K562 (cell line): ENCODE measurements at regions not wholly inside any gene's neighbourhood (a gene's known extent, or its start where the extent isn't known, plus 50 kb on each side); places are given as distances from the start of the nearest gene placed in this dataset.

Experiments
- ATAC-seq: fragments of 200-7000 bp; cut with Tn5 transposase; 3 replicates; pipeline ENCODE4 v1.9.1; 2020; ENCODE audit warnings: moderate library complexity
- BruUV-seq: library from RNA; stranded (reverse); fragments of 400-500 nt; replicated peaks from 2 replicates; lab custom pipeline; 2021; lab: Mats Ljungman, UMichigan
- CTCF ChIA-PET: fragments of 300-600 bp; formaldehyde crosslinking; extraction: SDS; loops from one replicate; lab custom pipeline; 2021; ENCODE audit warnings: low intra/inter-chr PET ratio; lab: Yijun Ruan, JAX
- POLR2A ChIA-PET: fragments of 300-600, 350-650 bp; sonication (Branson Sonifier 250); formaldehyde crosslinking; extraction: SDS; loops from one replicate; lab custom pipeline; 2021; ENCODE audit warnings: antibody characterized with exemption, inconsistent platforms; lab: Yijun Ruan, JAX
- DNase-seq, 4 experiments: peaks; one replicate each; pipeline versions ENCODE4 v3.0.0 to v3.0.0-alpha.2; 2011 to 2018; ENCODE audit warnings: low spot score in 3 of 4, mixed read lengths in 3 of 4; ENCODE audit errors: extremely low read depth in 1 of 4
- FAIRE-seq: peaks from 2 replicates; lab custom pipeline; 2011; peaks lifted over from hg19 to GRCh38; lab: Jason Lieb, UNC
- H2AFZ ChIP-seq: 2 replicates; pipeline ENCODE4 v1.6.0; 2011; ENCODE audit warnings: low read depth, low read length, control low read depth, inconsistent platforms
- H3K27ac ChIP-seq: fragments of 200-600 bp; 3 replicates; pipeline ENCODE4 v1.8.0; 2011; ENCODE audit warnings: low read depth, mild to moderate bottlenecking, control low read depth, inconsistent platforms, low read length, moderate library complexity, mixed read lengths; ENCODE audit errors: extremely low read depth
- H3K27me3 ChIP-seq, 2 experiments: fragments of 300-600 bp in 1 of 2; 2 replicates in 1 of 2; 3 replicates in 1 of 2; pipeline versions ENCODE4 v1.6.0 to v1.8.0; 2011; ENCODE audit warnings: inconsistent platforms in 2 of 2, low read length in 2 of 2, mild to moderate bottlenecking in 1 of 2, mixed read lengths in 1 of 2, moderate library complexity in 1 of 2; ENCODE audit not compliant: control insufficient read depth in 2 of 2, insufficient read depth in 2 of 2
- H3K36me3 ChIP-seq: fragments of 300-600 bp; 3 replicates; pipeline ENCODE4 v1.8.0; 2011; ENCODE audit warnings: mild to moderate bottlenecking, low read length, inconsistent platforms; ENCODE audit not compliant: control insufficient read depth, insufficient read depth
- H3K4me1 ChIP-seq, 2 experiments: fragments of 200-600 bp in 1 of 2; replicated peaks in 1 of 2; 2 replicates in 1 of 2; 3 replicates in 1 of 2; pipeline versions ENCODE4 v1.5.1 to v1.8.0; 2011; ENCODE audit warnings: inconsistent platforms in 2 of 2, low read length in 2 of 2, mild to moderate bottlenecking in 1 of 2, mixed read lengths in 1 of 2, moderate library complexity in 1 of 2; ENCODE audit not compliant: control insufficient read depth in 2 of 2, insufficient read depth in 2 of 2
- H3K4me2 ChIP-seq: 2 replicates; pipeline ENCODE4 v1.6.1; 2011; ENCODE audit warnings: low read length, control low read depth, inconsistent platforms, mixed read lengths; ENCODE audit not compliant: insufficient read depth
- H3K4me3 ChIP-seq: fragments of 200-600 bp; sonication (generic), shearing (Covaris generic); 2 replicates; pipeline ENCODE4 v1.5.1; 2016; ENCODE audit warnings: control low read depth, inconsistent platforms
- H3K79me2 ChIP-seq: fragments of 200-600 bp; 3 replicates; pipeline ENCODE4 v1.8.0; 2011; ENCODE audit warnings: low read length, inconsistent platforms; ENCODE audit not compliant: control insufficient read depth, insufficient read depth
- H3K9ac ChIP-seq, 2 experiments: 2 replicates each; pipeline versions ENCODE4 v1.6.0 to v1.6.1; 2011; ENCODE audit warnings: low read depth in 2 of 2, low read length in 2 of 2, control low read depth in 1 of 2, inconsistent platforms in 1 of 2, mild to moderate bottlenecking in 1 of 2, mixed read lengths in 1 of 2; ENCODE audit not compliant: insufficient read depth in 1 of 2
- H3K9me1 ChIP-seq: one replicate; pipeline ENCODE4 v1.6.0; 2011; ENCODE audit warnings: inconsistent platforms, mild to moderate bottlenecking, low read length, moderate library complexity; ENCODE audit not compliant: control insufficient read depth, insufficient read depth
- H3K9me3 ChIP-seq: replicated peaks from 2 replicates; pipeline ENCODE4 v1.5.1; 2011; ENCODE audit warnings: low read depth, low read length, inconsistent platforms; ENCODE audit not compliant: control insufficient read depth, insufficient read depth
- H4K20me1 ChIP-seq: replicated peaks from 2 replicates; pipeline ENCODE4 v1.6.1; 2011; ENCODE audit warnings: low read length, inconsistent platforms, mixed read lengths; ENCODE audit not compliant: control insufficient read depth, insufficient read depth
- FOXJ2 ChIP-seq: fragments of 200-800 bp; sonication (Bioruptor generic); IDR thresholded peaks from 2 replicates; pipeline ENCODE4 v1.6.1; 2016; ENCODE audit warnings: missing genetic modification characterization, missing compliant biosample characterization
- HMGN3 ChIP-seq: IDR thresholded peaks from 2 replicates; pipeline ENCODE4 v1.6.1; 2011; ENCODE audit warnings: borderline replicate concordance, low read depth, mild to moderate bottlenecking, mixed read lengths, low read length; ENCODE audit not compliant: insufficient read length; ENCODE audit errors: extremely low read depth
- JUNB ChIP-seq: fragments of 450-650 bp; formaldehyde crosslinking; conservative IDR thresholded peaks from 2 replicates; pipeline ENCODE4 v1.4.0; 2020; ENCODE audit warnings: mild to moderate bottlenecking
- RAD21 ChIP-seq, 2 experiments: fragments of 250-450 bp in 1 of 2; fragments of 450-650 bp in 1 of 2; sonication (Bioruptor Pico) in 1 of 2; formaldehyde crosslinking in 1 of 2; IDR thresholded peaks in 1 of 2; conservative IDR thresholded peaks in 1 of 2; 2 replicates each; pipeline versions ENCODE4 v1.4.0 to v1.8.0; 2020 to 2022; ENCODE audit warnings: mild to moderate bottlenecking in 2 of 2, moderate library complexity in 1 of 2
- TAL1 ChIP-seq: fragments of 450-650 bp; IDR thresholded peaks from 2 replicates; pipeline ENCODE4 v1.6.1; 2016; ENCODE audit warnings: mild to moderate bottlenecking
- ZNF23 ChIP-seq: fragments of 250-450 bp; sonication (Bioruptor Pico); IDR thresholded peaks from 2 replicates; pipeline ENCODE4 v1.4.0; 2020; ENCODE audit warnings: mild to moderate bottlenecking
- ZNF778 ChIP-seq: fragments of 450-650 bp; formaldehyde crosslinking; IDR thresholded peaks from 2 replicates; pipeline ENCODE4 v1.4.0; 2020; ENCODE audit warnings: mild to moderate bottlenecking, moderate library complexity
- ZSCAN32 ChIP-seq: fragments of 450-650 bp; formaldehyde crosslinking; IDR thresholded peaks from 2 replicates; pipeline ENCODE4 v1.4.0; 2020; ENCODE audit warnings: mild to moderate bottlenecking, moderate library complexity
- WGBS: fragments of 100-300 bp; shearing (Covaris generic); methylation state at CpG from one replicate; pipeline ENCODE4 v1.1.6; 2016; ENCODE audit warnings: low coverage, mixed read lengths; ENCODE audit not compliant: insufficient coverage; ENCODE audit errors: missing lambda C conversion rate; 5-methylcytosine and 5-hydroxymethylcytosine counted together
- in situ Hi-C: fragments of 300-500 bp; cut with MboI; formaldehyde crosslinking; loops from 4 replicates; pipeline ENCODE4 v1.15.0; 2018; ENCODE audit warnings: inconsistent platforms, mixed read lengths
- intact Hi-C: fragments of 100-400 bp; cut with micrococcal nuclease; formaldehyde crosslinking; loops from 2 replicates; pipeline ENCODE4 v1.14.2; 2022
- TF ChIP-seq, protein P1 (sequence below): fragments of 450-650 bp; IDR thresholded peaks from 2 replicates; pipeline ENCODE4 v1.6.1; 2018; ENCODE audit not compliant: partially characterized antibody
- TF ChIP-seq, protein P2 (sequence below), 2 experiments: fragments of 250-450 bp in 1 of 2; fragments of 450-650 bp in 1 of 2; sonication (Bioruptor Pico) in 1 of 2; IDR thresholded peaks; 2 replicates each; pipeline versions ENCODE4 v1.6.1 to v1.8.0; 2016 to 2021; ENCODE audit warnings: mild to moderate bottlenecking in 2 of 2, moderate library complexity in 2 of 2, missing compliant biosample characterization in 1 of 2, missing genetic modification characterization in 1 of 2
- TF ChIP-seq, protein P3 (sequence below), 2 experiments: fragments of 450-650 bp in 1 of 2; sonication (generic) in 1 of 2; formaldehyde crosslinking; conservative IDR thresholded peaks; 2 replicates each; pipeline versions ENCODE4 v1.4.0 to v1.8.1; 2020 to 2022; ENCODE audit warnings: mild to moderate bottlenecking in 1 of 2, missing genetic modification reagents in 1 of 2

DNA sequence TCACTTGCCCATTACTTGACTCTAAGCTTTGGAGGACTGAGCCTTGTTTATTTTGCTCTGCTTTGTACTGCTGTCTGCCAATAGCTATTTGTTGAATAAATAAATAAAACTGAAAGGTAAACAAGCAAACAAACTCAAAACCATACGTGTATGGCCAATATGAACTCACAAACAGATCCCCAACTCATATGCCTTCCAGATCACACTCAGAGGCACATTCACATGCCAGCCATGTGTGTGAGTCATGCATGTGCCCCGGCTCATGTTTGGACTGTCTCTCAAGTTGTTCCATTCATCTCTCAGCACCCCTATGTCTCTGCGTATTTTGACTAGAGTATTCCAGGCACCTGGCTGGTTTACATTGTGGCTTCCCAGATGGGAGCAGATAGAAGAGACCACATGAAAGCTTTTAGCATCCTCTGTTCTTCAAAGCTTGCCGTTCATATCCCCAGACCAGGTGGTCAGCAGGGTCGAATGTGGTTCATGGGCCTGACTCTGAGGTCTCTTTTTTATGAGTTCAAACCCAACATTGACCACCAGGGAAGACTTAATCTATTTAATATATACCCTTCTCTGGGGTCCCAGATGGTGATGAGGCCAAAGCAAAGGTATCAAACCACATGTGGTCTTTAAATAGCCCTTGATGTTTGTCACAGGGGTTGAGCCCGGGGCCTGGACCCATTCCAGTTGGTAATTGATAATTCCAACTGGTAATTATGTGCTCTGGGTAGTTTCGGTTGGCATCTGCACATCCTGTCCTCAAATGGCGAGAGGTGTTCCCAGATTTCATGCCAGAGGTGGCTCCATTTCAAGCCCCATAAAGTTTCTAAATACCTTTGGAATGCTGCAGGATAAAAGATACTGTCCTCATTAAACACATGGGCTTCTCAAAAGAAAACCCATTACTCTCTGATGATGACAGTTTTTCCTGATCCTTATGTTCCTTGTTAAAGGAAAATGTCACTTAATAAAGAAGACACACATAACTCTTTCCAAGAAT is 287.3 kb upstream of the MAF start (continued):
- no peak for TF ChIP-seq ZSCAN32
- no peak for TF ChIP-seq ZNF778 (CRISPR knock-in tag)
- no peak for TF ChIP-seq JUNB (CRISPR knock-in tag)
- TF ChIP-seq ZNF23, result no peak

DNA sequence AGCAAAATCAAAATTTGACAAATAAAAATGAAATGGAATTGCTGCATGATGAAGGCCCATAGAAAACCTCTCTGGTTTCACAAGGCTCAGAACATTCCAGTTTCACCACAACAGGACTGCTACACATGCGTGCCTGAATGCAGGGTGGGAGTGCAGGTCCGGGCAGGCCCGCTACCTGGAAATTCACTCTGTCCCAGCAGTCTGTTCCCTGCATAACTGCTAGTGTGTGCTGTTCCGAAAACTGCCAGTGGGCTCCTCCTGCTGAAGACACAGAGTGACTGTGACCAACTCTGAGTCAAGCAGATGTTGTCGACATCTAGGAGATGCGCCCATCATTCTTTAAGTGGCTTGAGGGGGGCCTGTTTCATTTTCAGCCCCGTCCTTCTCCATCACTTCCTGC is 284.8 kb upstream of the MAF start:
- no TSS peak for BruUV-seq
- CTCF ChIA-PET, result no interaction called here

More for the DNA sequence above, 284.8 kb upstream of the MAF start:
- 79% methylated on average over 7 of the region's 7 CpGs for WGBS
- no peak overlapping the region for H3K4me3 ChIP-seq
- in situ Hi-C loops (no loop called here), intact Hi-C loops (no loop called here)
- no peaks in the 10 kb centered on the region for H3K9me3 ChIP-seq
- no peaks in the 10 kb centered on the region for H3K9me1 ChIP-seq
- FAIRE-seq (no peak), ATAC-seq (peak; percentile 56; the same call in 1 of the 3 replicates), DNase-seq (no peak)
- TF ChIP-seq, protein P1, sequence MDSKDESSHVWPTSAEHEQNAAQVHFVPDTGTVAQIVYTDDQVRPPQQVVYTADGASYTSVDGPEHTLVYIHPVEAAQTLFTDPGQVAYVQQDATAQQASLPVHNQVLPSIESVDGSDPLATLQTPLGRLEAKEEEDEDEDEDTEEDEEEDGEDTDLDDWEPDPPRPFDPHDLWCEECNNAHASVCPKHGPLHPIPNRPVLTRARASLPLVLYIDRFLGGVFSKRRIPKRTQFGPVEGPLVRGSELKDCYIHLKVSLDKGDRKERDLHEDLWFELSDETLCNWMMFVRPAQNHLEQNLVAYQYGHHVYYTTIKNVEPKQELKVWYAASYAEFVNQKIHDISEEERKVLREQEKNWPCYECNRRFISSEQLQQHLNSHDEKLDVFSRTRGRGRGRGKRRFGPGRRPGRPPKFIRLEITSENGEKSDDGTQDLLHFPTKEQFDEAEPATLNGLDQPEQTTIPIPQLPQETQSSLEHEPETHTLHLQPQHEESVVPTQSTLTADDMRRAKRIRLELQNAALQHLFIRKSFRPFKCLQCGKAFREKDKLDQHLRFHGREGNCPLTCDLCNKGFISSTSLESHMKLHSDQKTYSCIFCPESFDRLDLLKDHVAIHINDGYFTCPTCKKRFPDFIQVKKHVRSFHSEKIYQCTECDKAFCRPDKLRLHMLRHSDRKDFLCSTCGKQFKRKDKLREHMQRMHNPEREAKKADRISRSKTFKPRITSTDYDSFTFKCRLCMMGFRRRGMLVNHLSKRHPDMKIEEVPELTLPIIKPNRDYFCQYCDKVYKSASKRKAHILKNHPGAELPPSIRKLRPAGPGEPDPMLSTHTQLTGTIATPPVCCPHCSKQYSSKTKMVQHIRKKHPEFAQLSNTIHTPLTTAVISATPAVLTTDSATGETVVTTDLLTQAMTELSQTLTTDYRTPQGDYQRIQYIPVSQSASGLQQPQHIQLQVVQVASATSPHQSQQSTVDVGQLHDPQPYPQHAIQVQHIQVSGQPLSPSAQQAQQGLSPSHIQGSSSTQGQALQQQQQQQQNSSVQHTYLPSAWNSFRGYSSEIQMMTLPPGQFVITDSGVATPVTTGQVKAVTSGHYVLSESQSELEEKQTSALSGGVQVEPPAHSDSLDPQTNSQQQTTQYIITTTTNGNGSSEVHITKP, result peak; percentile 28
- TF ChIP-seq TAL1 (no peak), RAD21 (CRISPR knock-in tag; conservative IDR thresholded peaks at IDR 0.05 in 1 of 2, IDR thresholded peaks at IDR 0.05 in 1 of 2) (0 out of 4 replicates have a peak, but pooled peaks of 1 of the 2 experiments have one; percentile 12), HMGN3 (no peak), FOXJ2 (tag) (no peak)
- TF ChIP-seq, protein P2, sequence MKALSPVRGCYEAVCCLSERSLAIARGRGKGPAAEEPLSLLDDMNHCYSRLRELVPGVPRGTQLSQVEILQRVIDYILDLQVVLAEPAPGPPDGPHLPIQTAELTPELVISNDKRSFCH (CRISPR knock-in tag; IDR thresholded peaks at IDR 0.05), result no peak
- TF ChIP-seq, protein P2 (tag; IDR thresholded peaks at IDR 0.05), result no peak
- TF ChIP-seq, protein P3, sequence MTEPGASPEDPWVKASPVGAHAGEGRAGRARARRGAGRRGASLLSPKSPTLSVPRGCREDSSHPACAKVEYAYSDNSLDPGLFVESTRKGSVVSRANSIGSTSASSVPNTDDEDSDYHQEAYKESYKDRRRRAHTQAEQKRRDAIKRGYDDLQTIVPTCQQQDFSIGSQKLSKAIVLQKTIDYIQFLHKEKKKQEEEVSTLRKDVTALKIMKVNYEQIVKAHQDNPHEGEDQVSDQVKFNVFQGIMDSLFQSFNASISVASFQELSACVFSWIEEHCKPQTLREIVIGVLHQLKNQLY (CRISPR knock-in tag; conservative IDR thresholded peaks at IDR 0.05), result no peak
- POLR2A ChIA-PET, result no interaction called here
- no peak overlapping the region for H3K27ac ChIP-seq
- H3K9ac ChIP-seq, result no peak overlapping the region
- no peak overlapping the region for H3K4me2 ChIP-seq
- no peaks in the 10 kb centered on the region for H3K27me3 ChIP-seq
- H3K4me1 ChIP-seq, result peaks cover 0 to 14% of the 10 kb centered on the region in 2 experiments; a peak in 3 of 5 replicates
- H4K20me1 ChIP-seq, result no peaks in the 10 kb centered on the region
- H2AFZ ChIP-seq, result no peak overlapping the region
- no peaks in the 10 kb centered on the region for H3K36me3 ChIP-seq
- H3K79me2 ChIP-seq, result no peaks in the 10 kb centered on the region
